Neural cell (in vitro differentiated cells): ENCODE measurements at regions not wholly inside any gene's neighbourhood (a gene's known extent, or its start where the extent isn't known, plus 50 kb on each side); places are given as distances from the start of the nearest gene placed in this dataset.

Source experiments
- EP300 ChIP-seq: fragments of 450-650 bp; conservative IDR thresholded peaks from 2 replicates; pipeline ENCODE4 v1.6.1; 2014; ENCODE audit warnings: antibody characterized with exemption, mild to moderate bottlenecking, moderate library complexity; ENCODE audit not compliant: poor library complexity, severe bottlenecking
- EZH2 ChIP-seq: fragments of 200-600, 300-800 bp; shearing (Covaris generic), sonication (generic); IDR thresholded peaks from 2 replicates; pipeline ENCODE4 v1.6.1; 2014; ENCODE audit warnings: antibody characterized with exemption, low read length, borderline replicate concordance, mild to moderate bottlenecking; ENCODE audit not compliant: insufficient read depth, poor library complexity, severe bottlenecking
- MXI1 ChIP-seq: fragments of 450-650 bp; conservative IDR thresholded peaks from 2 replicates; pipeline ENCODE4 v1.6.1; 2014; ENCODE audit warnings: antibody characterized with exemption, mild to moderate bottlenecking; ENCODE audit not compliant: poor library complexity, severe bottlenecking
- POLR2AphosphoS5 ChIP-seq: IDR thresholded peaks from 2 replicates; pipeline ENCODE4 v1.6.1; 2012
- RAD21 ChIP-seq: fragments of 450-650 bp; conservative IDR thresholded peaks from 2 replicates; pipeline ENCODE4 v1.6.1; 2014; ENCODE audit warnings: antibody characterized with exemption, mild to moderate bottlenecking, moderate library complexity
- SMC3 ChIP-seq: fragments of 450-650 bp; conservative IDR thresholded peaks from 2 replicates; pipeline ENCODE4 v1.6.1; 2014; ENCODE audit warnings: antibody characterized with exemption, mild to moderate bottlenecking, moderate library complexity; ENCODE audit not compliant: poor library complexity
- TAF1 ChIP-seq: IDR thresholded peaks from 2 replicates; pipeline ENCODE4 v1.6.1; 2012; ENCODE audit warnings: low read depth
- TF ChIP-seq, protein P1 (sequence below): IDR thresholded peaks from 2 replicates; pipeline ENCODE4 v1.6.1; 2012; ENCODE audit warnings: borderline replicate concordance
- TF ChIP-seq, protein P2 (sequence below): fragments of 450-650 bp; IDR thresholded peaks from 2 replicates; pipeline ENCODE4 v1.5.1; 2014; ENCODE audit warnings: antibody characterized with exemption, mild to moderate bottlenecking, moderate library complexity; ENCODE audit not compliant: poor library complexity, severe bottlenecking

DNA sequence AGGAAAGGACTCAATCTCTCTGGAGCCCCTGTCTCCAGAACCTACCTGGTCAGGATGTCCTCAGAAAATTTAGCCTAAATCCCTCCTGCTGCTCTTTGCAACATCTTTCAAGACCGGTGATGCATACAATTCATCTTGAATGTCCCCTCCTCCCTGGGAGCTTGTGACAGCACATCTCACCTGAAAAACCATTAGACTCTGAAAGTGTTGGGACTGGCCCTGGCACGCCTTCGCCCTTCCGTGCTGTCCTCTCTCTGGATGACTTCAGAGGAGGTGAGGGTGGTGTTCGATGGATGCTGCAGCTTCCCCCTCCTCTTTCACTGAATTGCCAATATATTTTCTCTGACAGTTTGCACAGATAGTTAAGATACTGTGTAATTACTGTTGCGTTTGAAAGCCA, 90.9 kb upstream of the CISTR start:
- TF ChIP-seq, protein P1, sequence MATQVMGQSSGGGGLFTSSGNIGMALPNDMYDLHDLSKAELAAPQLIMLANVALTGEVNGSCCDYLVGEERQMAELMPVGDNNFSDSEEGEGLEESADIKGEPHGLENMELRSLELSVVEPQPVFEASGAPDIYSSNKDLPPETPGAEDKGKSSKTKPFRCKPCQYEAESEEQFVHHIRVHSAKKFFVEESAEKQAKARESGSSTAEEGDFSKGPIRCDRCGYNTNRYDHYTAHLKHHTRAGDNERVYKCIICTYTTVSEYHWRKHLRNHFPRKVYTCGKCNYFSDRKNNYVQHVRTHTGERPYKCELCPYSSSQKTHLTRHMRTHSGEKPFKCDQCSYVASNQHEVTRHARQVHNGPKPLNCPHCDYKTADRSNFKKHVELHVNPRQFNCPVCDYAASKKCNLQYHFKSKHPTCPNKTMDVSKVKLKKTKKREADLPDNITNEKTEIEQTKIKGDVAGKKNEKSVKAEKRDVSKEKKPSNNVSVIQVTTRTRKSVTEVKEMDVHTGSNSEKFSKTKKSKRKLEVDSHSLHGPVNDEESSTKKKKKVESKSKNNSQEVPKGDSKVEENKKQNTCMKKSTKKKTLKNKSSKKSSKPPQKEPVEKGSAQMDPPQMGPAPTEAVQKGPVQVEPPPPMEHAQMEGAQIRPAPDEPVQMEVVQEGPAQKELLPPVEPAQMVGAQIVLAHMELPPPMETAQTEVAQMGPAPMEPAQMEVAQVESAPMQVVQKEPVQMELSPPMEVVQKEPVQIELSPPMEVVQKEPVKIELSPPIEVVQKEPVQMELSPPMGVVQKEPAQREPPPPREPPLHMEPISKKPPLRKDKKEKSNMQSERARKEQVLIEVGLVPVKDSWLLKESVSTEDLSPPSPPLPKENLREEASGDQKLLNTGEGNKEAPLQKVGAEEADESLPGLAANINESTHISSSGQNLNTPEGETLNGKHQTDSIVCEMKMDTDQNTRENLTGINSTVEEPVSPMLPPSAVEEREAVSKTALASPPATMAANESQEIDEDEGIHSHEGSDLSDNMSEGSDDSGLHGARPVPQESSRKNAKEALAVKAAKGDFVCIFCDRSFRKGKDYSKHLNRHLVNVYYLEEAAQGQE: no peak
- TF ChIP-seq RAD21 (no peak), TAF1 (no peak), MXI1 (no peak), POLR2AphosphoS5 (no peak), EZH2 (no peak), SMC3 (no peak), EP300 (no peak)
- TF ChIP-seq, protein P2, sequence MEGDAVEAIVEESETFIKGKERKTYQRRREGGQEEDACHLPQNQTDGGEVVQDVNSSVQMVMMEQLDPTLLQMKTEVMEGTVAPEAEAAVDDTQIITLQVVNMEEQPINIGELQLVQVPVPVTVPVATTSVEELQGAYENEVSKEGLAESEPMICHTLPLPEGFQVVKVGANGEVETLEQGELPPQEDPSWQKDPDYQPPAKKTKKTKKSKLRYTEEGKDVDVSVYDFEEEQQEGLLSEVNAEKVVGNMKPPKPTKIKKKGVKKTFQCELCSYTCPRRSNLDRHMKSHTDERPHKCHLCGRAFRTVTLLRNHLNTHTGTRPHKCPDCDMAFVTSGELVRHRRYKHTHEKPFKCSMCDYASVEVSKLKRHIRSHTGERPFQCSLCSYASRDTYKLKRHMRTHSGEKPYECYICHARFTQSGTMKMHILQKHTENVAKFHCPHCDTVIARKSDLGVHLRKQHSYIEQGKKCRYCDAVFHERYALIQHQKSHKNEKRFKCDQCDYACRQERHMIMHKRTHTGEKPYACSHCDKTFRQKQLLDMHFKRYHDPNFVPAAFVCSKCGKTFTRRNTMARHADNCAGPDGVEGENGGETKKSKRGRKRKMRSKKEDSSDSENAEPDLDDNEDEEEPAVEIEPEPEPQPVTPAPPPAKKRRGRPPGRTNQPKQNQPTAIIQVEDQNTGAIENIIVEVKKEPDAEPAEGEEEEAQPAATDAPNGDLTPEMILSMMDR: no peak
